ENCODE measurements at regions not wholly inside any gene's neighbourhood (a gene's known extent, or its start where the extent isn't known, plus 50 kb on each side); places are given as distances from the start of the nearest gene placed in this dataset.

DNA sequence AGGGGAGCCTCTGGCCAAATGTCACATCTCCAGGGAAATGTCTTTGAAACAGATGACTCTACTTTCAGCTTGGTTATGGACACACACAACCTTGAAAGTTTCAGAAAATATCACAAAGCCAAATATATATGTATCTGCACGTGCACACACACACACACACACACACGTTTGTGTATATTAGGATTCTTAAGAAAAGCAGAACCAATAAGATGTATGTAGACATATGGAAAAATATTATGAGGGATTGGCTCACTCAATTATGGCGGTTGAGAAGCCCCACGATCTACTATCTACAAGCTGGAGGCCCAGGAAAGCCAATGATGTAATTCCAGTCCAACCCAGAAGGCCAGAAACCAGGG is 194.9 kb downstream of the PALM2AKAP2 start:
- Histone ChIP-seq H3K27ac (ENCODE audit: low read length) (no peak overlapping the region), H3K4me1 (ENCODE audit: control insufficient read depth, insufficient read depth, low read length) (no peaks in the 10 kb centered on the region), H3K9me3 (ENCODE audit: control insufficient read depth, low read depth, low read length) (no peaks in the 10 kb centered on the region), H3K27me3 (ENCODE audit: control insufficient read depth, insufficient read depth, low read length) (no peaks in the 10 kb centered on the region), H3K36me3 (ENCODE audit: control insufficient read depth, insufficient read depth, low read length) (no peaks in the 10 kb centered on the region), H3K4me3 (ENCODE audit: low read length) (no peak overlapping the region)
- DNase-seq, result no peak
- WGBS (ENCODE audit: insufficient coverage, low lambda C conversion rate), result no CpG with 5 or more reads among the region's 4 CpGs

DNA sequence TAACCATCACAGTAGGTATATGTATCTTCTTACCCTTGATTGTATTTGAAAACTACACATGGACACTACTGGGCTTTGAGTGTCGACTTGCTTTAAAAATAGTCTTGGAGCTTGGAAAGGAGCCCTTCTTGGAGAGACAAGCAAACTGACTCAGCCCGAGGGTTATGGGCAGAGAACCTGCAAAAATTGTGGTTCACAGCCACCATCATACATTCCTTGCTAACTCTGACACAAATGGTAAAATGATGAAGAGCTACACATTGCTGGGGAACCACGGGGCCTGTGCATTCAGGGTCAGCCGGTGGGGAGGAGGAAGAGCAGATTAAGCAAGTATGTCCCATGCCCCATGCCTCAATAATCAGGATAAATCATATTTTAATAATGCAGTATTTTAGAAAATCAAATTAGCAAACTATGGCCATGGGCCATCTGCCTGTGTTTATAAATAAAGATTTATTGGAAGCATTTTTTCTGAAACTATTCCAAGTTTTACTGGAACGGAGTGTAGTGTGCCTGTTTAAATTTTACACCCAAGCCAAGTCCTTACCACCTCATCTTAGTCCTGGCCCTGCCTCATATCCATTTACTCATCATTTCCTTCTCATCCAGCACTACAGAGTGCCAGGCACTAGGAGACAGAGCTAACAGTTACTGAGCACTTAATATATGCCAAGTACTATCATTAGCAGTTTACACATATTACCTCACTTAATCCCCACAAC is 195.7 kb downstream of the PALM2AKAP2 start:
- H3K4me1 ChIP-seq (ENCODE audit: control insufficient read depth, insufficient read depth, low read length), result no peaks in the 10 kb centered on the region
- no peak overlapping the region for H3K27ac ChIP-seq (ENCODE audit: low read length)
- no CpG with 5 or more reads among the region's 5 CpGs for WGBS (ENCODE audit: insufficient coverage, low lambda C conversion rate)
- no peaks in the 10 kb centered on the region for H3K9me3 ChIP-seq (ENCODE audit: control insufficient read depth, low read depth, low read length)
- no peaks in the 10 kb centered on the region for H3K27me3 ChIP-seq (ENCODE audit: control insufficient read depth, insufficient read depth, low read length)
- no peak for DNase-seq
- no peaks in the 10 kb centered on the region for H3K36me3 ChIP-seq (ENCODE audit: control insufficient read depth, insufficient read depth, low read length)
- no peak overlapping the region for H3K4me3 ChIP-seq (ENCODE audit: low read length)

GRCh38 chr9:109976303-109976702 is 196.3 kb downstream of the PALM2AKAP2 start:
- Histone ChIP-seq H3K4me1 (ENCODE audit: control insufficient read depth, insufficient read depth, low read length) (no peaks in the 10 kb centered on the region), H3K4me3 (ENCODE audit: low read length) (no peak overlapping the region), H3K9me3 (ENCODE audit: control insufficient read depth, low read depth, low read length) (no peaks in the 10 kb centered on the region), H3K27me3 (ENCODE audit: control insufficient read depth, insufficient read depth, low read length) (no peaks in the 10 kb centered on the region), H3K27ac (ENCODE audit: low read length) (no peak overlapping the region), H3K36me3 (ENCODE audit: control insufficient read depth, insufficient read depth, low read length) (no peaks in the 10 kb centered on the region)
- no peak for DNase-seq

DNA sequence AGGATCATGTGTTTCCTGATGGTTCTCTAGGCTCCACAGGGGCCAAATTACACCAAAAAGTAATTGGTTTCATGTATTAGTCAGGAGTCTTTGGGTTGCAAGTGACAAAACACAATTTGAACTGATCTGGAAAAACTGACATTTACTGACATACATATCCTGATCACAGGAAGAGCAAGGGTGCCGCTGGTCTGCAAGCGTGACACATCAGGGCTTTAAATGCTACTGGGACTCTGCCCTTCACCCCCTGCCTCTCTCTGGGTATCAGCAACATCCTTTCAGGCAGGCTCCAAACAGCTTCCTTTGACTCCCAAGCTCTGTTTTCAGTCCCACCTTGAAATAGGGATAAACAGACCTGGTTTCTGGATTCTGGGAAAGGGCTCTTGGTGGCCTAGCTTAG is 197.5 kb downstream of the PALM2AKAP2 start:
- no CpG with 5 or more reads among the region's 2 CpGs for WGBS (ENCODE audit: insufficient coverage, low lambda C conversion rate)

GRCh38 chr9:109981091-109981490 is 201.1 kb downstream of the PALM2AKAP2 start:
- Histone ChIP-seq H3K27ac (ENCODE audit: low read length) (no peak overlapping the region), H3K4me1 (ENCODE audit: control insufficient read depth, insufficient read depth, low read length) (no peaks in the 10 kb centered on the region), H3K27me3 (ENCODE audit: control insufficient read depth, insufficient read depth, low read length) (no peaks in the 10 kb centered on the region), H3K4me3 (ENCODE audit: low read length) (no peak overlapping the region), H3K36me3 (ENCODE audit: control insufficient read depth, insufficient read depth, low read length) (no peaks in the 10 kb centered on the region), H3K9me3 (ENCODE audit: control insufficient read depth, low read depth, low read length) (no peaks in the 10 kb centered on the region)
- no peak for DNase-seq
- WGBS (ENCODE audit: insufficient coverage, low lambda C conversion rate), result no CpG with 5 or more reads among the region's 1 CpG

More for the DNA sequence above, 197.5 kb downstream of the PALM2AKAP2 start:
- Histone ChIP-seq H3K4me3 (ENCODE audit: low read length) (no peak overlapping the region), H3K9me3 (ENCODE audit: control insufficient read depth, low read depth, low read length) (no peaks in the 10 kb centered on the region), H3K36me3 (ENCODE audit: control insufficient read depth, insufficient read depth, low read length) (no peaks in the 10 kb centered on the region), H3K4me1 (ENCODE audit: control insufficient read depth, insufficient read depth, low read length) (no peaks in the 10 kb centered on the region), H3K27me3 (ENCODE audit: control insufficient read depth, insufficient read depth, low read length) (no peaks in the 10 kb centered on the region), H3K27ac (ENCODE audit: low read length) (no peak overlapping the region)
- DNase-seq, result no peak

DNA sequence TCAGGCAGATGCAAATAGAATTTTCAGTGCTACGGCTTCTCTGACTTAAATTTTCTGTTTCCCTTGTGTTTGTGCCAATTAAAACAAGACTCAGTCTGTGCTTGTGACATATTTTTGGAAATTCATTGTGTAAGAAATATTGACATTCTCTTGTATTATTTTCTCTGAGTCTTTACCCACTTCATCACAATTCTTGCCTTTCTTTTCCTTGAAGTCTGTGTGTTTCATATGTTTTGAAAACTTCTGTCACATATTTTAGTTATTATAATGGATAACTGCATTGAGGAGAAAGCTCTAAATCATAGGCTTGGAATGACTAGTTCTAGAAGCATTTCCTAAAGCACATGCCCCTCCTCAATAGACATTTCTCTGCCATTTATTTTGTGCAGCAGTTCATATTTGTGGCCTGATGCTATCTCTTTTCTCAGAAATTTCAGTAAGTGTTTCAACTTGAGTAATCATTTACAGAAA is 206.6 kb downstream of the PALM2AKAP2 start:
- Histone ChIP-seq H3K27ac (ENCODE audit: low read length) (no peak overlapping the region), H3K36me3 (ENCODE audit: control insufficient read depth, insufficient read depth, low read length) (no peaks in the 10 kb centered on the region), H3K4me3 (ENCODE audit: low read length) (no peak overlapping the region), H3K9me3 (ENCODE audit: control insufficient read depth, low read depth, low read length) (peaks cover 5% of the 10 kb centered on the region), H3K27me3 (ENCODE audit: control insufficient read depth, insufficient read depth, low read length) (no peaks in the 10 kb centered on the region), H3K4me1 (ENCODE audit: control insufficient read depth, insufficient read depth, low read length) (no peaks in the 10 kb centered on the region)
- no peak for DNase-seq
- 100% methylated on average over 1 of the region's 1 CpG for WGBS (ENCODE audit: insufficient coverage, low lambda C conversion rate)

- WGBS (ENCODE audit: insufficient coverage, low lambda C conversion rate), result 100% methylated on average over 1 of the region's 3 CpGs
- H3K27me3 ChIP-seq (ENCODE audit: control insufficient read depth, insufficient read depth, low read length), result peaks cover 4% of the 10 kb centered on the region
- DNase-seq, result no peak
- no peaks in the 10 kb centered on the region for H3K4me1 ChIP-seq (ENCODE audit: control insufficient read depth, insufficient read depth, low read length)
- H3K9me3 ChIP-seq (ENCODE audit: control insufficient read depth, low read depth, low read length), result peaks cover 5% of the 10 kb centered on the region
- no peak overlapping the region for H3K27ac ChIP-seq (ENCODE audit: low read length)
- H3K36me3 ChIP-seq (ENCODE audit: control insufficient read depth, insufficient read depth, low read length), result no peaks in the 10 kb centered on the region
- no peak overlapping the region for H3K4me3 ChIP-seq (ENCODE audit: low read length)
Observed at GRCh38 chr9:109989296-109989695, 209.3 kb downstream of the PALM2AKAP2 start.

DNA sequence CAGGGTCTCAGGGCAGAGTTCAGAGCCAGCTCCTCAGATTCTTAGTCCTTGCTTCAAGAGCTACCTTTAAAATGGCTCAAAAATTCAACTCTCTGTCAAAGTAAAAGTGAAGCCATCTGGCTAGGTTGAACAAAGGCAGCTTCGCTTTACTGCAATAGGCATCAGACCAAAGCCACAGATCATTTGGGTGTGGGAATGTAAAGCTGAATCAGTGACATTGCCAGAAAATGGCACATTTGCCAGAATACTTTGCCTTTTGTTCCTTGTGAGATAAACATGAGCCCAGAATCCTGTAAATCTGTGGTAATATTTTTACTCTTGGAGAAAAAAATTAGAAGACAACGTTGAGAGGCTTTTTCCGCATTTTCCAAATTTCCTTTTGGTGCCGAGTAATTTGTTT is 210.5 kb downstream of the PALM2AKAP2 start:
- WGBS (ENCODE audit: insufficient coverage, low lambda C conversion rate), result 81% methylated on average over 2 of the region's 4 CpGs
- no peaks in the 10 kb centered on the region for H3K36me3 ChIP-seq (ENCODE audit: control insufficient read depth, insufficient read depth, low read length)

DNA sequence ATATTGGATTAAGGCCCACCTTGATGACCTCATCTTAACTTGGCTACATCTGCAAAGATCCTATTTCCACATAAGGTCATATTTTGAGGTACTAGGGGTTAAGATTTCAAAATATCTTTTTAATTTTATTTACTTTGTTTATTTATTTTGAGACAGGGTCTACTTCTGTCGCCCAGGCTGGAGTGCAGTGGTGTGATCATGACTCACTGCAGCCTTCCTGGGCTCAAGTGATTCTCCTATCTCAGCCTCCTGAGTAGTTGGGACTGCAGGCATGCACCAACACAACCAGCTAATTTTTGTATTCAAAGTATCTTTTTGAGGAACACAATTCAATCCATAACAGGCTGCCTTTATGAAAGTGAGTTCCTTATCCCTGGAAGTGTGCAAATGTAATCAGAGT is 212.3 kb downstream of the PALM2AKAP2 start:
- DNase-seq, result no peak
- Histone ChIP-seq H3K4me1 (ENCODE audit: control insufficient read depth, insufficient read depth, low read length) (no peaks in the 10 kb centered on the region), H3K9me3 (ENCODE audit: control insufficient read depth, low read depth, low read length) (peaks cover 5% of the 10 kb centered on the region), H3K36me3 (ENCODE audit: control insufficient read depth, insufficient read depth, low read length) (no peaks in the 10 kb centered on the region), H3K4me3 (ENCODE audit: low read length) (no peak overlapping the region), H3K27ac (ENCODE audit: low read length) (no peak overlapping the region), H3K27me3 (ENCODE audit: control insufficient read depth, insufficient read depth, low read length) (peaks cover 4% of the 10 kb centered on the region)
- 75% methylated on average over 1 of the region's 1 CpG for WGBS (ENCODE audit: insufficient coverage, low lambda C conversion rate)

More for the DNA sequence above, 210.5 kb downstream of the PALM2AKAP2 start:
- peaks cover 5% of the 10 kb centered on the region for H3K9me3 ChIP-seq (ENCODE audit: control insufficient read depth, low read depth, low read length)
- H3K4me3 ChIP-seq (ENCODE audit: low read length), result no peak overlapping the region
- DNase-seq, result no peak
- H3K4me1 ChIP-seq (ENCODE audit: control insufficient read depth, insufficient read depth, low read length), result no peaks in the 10 kb centered on the region
- H3K27ac ChIP-seq (ENCODE audit: low read length), result no peak overlapping the region
- H3K27me3 ChIP-seq (ENCODE audit: control insufficient read depth, insufficient read depth, low read length), result peaks cover 4% of the 10 kb centered on the region

GRCh38 chr9:109993250-109993978 is 213.4 kb downstream of the PALM2AKAP2 start:
- H3K4me3 ChIP-seq (ENCODE audit: low read length), result no peak overlapping the region
- no peak overlapping the region for H3K27ac ChIP-seq (ENCODE audit: low read length)
- 29% methylated on average over 1 of the region's 2 CpGs for WGBS (ENCODE audit: insufficient coverage, low lambda C conversion rate)
- no peaks in the 10 kb centered on the region for H3K36me3 ChIP-seq (ENCODE audit: control insufficient read depth, insufficient read depth, low read length)
- peaks cover 4% of the 10 kb centered on the region for H3K27me3 ChIP-seq (ENCODE audit: control insufficient read depth, insufficient read depth, low read length)
- no peaks in the 10 kb centered on the region for H3K4me1 ChIP-seq (ENCODE audit: control insufficient read depth, insufficient read depth, low read length)
- peaks cover 2% of the 10 kb centered on the region for H3K9me3 ChIP-seq (ENCODE audit: control insufficient read depth, low read depth, low read length)
- DNase-seq, result no peak

DNA sequence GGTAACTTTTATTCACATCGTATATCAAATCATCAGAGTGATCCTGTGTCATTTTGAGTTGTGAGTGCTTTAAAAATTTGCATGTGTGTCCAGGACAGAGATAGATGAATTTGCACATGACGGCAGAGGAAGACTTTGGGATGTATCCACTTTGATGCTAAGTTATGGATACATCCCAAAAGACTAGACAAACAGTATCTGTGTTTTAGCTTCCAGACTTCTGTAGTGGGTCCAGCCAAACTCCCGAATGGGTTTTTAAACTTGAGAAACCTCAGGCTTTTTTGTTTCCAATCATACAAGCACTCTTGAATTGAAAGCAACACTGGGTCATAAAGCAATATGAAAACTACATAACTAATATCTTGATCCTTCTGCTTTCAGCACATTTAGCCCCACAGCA is 213.8 kb downstream of the C9orf152 start:
- Histone ChIP-seq H3K9me3 (ENCODE audit: control insufficient read depth, low read depth, low read length) (no peaks in the 10 kb centered on the region), H3K27me3 (ENCODE audit: control insufficient read depth, insufficient read depth, low read length) (peaks cover 4% of the 10 kb centered on the region), H3K27ac (ENCODE audit: low read length) (no peak overlapping the region), H3K4me1 (ENCODE audit: control insufficient read depth, insufficient read depth, low read length) (no peaks in the 10 kb centered on the region), H3K36me3 (ENCODE audit: control insufficient read depth, insufficient read depth, low read length) (no peaks in the 10 kb centered on the region), H3K4me3 (ENCODE audit: low read length) (no peak overlapping the region)
- DNase-seq, result no peak
- no CpG with 5 or more reads among the region's 3 CpGs for WGBS (ENCODE audit: insufficient coverage, low lambda C conversion rate)

Data from large intestine (tissue), 3 donors.